Breast epithelium (tissue), 3 donors: ENCODE measurements at regions not wholly inside any gene's neighbourhood (a gene's known extent, or its start where the extent isn't known, plus 50 kb on each side); places are given as distances from the start of the nearest gene placed in this dataset.

Experiments used
- CTCF ChIP-seq, 3 donors: fragments of 450-650 bp; IDR thresholded peaks; one replicate each; pipeline ENCODE4 v1.5.1; 2016 to 2017; ENCODE audit warnings: antibody characterized with exemption in 3 of 3, mild to moderate bottlenecking in 3 of 3, moderate library complexity in 3 of 3
- POLR2A ChIP-seq: fragments of 450-650 bp; IDR thresholded peaks from one replicate; pipeline ENCODE4 v1.6.1; 2016; ENCODE audit warnings: antibody characterized with exemption, mild to moderate bottlenecking, moderate library complexity
- POLR2AphosphoS5 ChIP-seq, 3 donors: sonication (generic); formaldehyde crosslinking; IDR thresholded peaks; one replicate each; pipeline ENCODE4 v1.6.1; 2017; ENCODE audit warnings: antibody characterized with exemption in 3 of 3

- TF ChIP-seq CTCF (IDR thresholded peaks at IDR 0.05) = no peak
- TF ChIP-seq POLR2A = no peak
- TF ChIP-seq POLR2AphosphoS5 (IDR thresholded peaks at IDR 0.05) = no peak
Observed at GRCh38 chr12:5210179-5210922, 166.7 kb downstream of the KCNA5 start.
